ENCODE measurements at regions not wholly inside any gene's neighbourhood (a gene's known extent, or its start where the extent isn't known, plus 50 kb on each side); places are given as distances from the start of the nearest gene placed in this dataset.

GRCh38 chr20:3312940-3313682 is 74.1 kb upstream of the SLC4A11 start:
- DNase-seq: no peak
- Histone ChIP-seq H3K4me3 (ENCODE audit: low read length) (no peak overlapping the region), H3K9me3 (ENCODE audit: control insufficient read depth, low read depth, low read length) (no peaks in the 10 kb centered on the region), H3K27ac (ENCODE audit: low read length) (no peak overlapping the region), H3K27me3 (ENCODE audit: control insufficient read depth, insufficient read depth, low read length) (no peaks in the 10 kb centered on the region), H3K4me1 (ENCODE audit: control insufficient read depth, insufficient read depth, low read length) (no peaks in the 10 kb centered on the region), H3K36me3 (ENCODE audit: control insufficient read depth, insufficient read depth, low read length) (peaks cover 64% of the 10 kb centered on the region)
- no CpG with 5 or more reads among the region's 2 CpGs for WGBS (ENCODE audit: insufficient coverage, low lambda C conversion rate)

GRCh38 chr20:3311623-3312022 is 72.6 kb upstream of the SLC4A11 start:
- no CpG with 5 or more reads among the region's 2 CpGs for WGBS (ENCODE audit: insufficient coverage, low lambda C conversion rate)
- Histone ChIP-seq H3K36me3 (ENCODE audit: control insufficient read depth, insufficient read depth, low read length) (peaks cover 74% of the 10 kb centered on the region), H3K27ac (ENCODE audit: low read length) (no peak overlapping the region), H3K9me3 (ENCODE audit: control insufficient read depth, low read depth, low read length) (no peaks in the 10 kb centered on the region), H3K4me3 (ENCODE audit: low read length) (no peak overlapping the region), H3K4me1 (ENCODE audit: control insufficient read depth, insufficient read depth, low read length) (no peaks in the 10 kb centered on the region), H3K27me3 (ENCODE audit: control insufficient read depth, insufficient read depth, low read length) (no peaks in the 10 kb centered on the region)
- DNase-seq: no peak

GRCh38 chr20:3309226-3309625 is 70.2 kb upstream of the SLC4A11 start:
- peaks cover 73% of the 10 kb centered on the region for H3K36me3 ChIP-seq (ENCODE audit: control insufficient read depth, insufficient read depth, low read length)
- H3K9me3 ChIP-seq (ENCODE audit: control insufficient read depth, low read depth, low read length): no peaks in the 10 kb centered on the region
- H3K4me3 ChIP-seq (ENCODE audit: low read length): no peak overlapping the region
- DNase-seq: no peak
- H3K27ac ChIP-seq (ENCODE audit: low read length): no peak overlapping the region
- H3K27me3 ChIP-seq (ENCODE audit: control insufficient read depth, insufficient read depth, low read length): no peaks in the 10 kb centered on the region
- no CpG with 5 or more reads among the region's 1 CpG for WGBS (ENCODE audit: insufficient coverage, low lambda C conversion rate)
- H3K4me1 ChIP-seq (ENCODE audit: control insufficient read depth, insufficient read depth, low read length): no peaks in the 10 kb centered on the region

GRCh38 chr20:3307725-3308124 is 68.7 kb upstream of the SLC4A11 start:
- H3K27ac ChIP-seq (ENCODE audit: low read length): no peak overlapping the region
- WGBS (ENCODE audit: insufficient coverage, low lambda C conversion rate): no CpG with 5 or more reads among the region's 2 CpGs
- no peak for DNase-seq
- no peaks in the 10 kb centered on the region for H3K4me1 ChIP-seq (ENCODE audit: control insufficient read depth, insufficient read depth, low read length)
- no peaks in the 10 kb centered on the region for H3K27me3 ChIP-seq (ENCODE audit: control insufficient read depth, insufficient read depth, low read length)
- H3K4me3 ChIP-seq (ENCODE audit: low read length): no peak overlapping the region
- peaks cover 68% of the 10 kb centered on the region for H3K36me3 ChIP-seq (ENCODE audit: control insufficient read depth, insufficient read depth, low read length)
- H3K9me3 ChIP-seq (ENCODE audit: control insufficient read depth, low read depth, low read length): no peaks in the 10 kb centered on the region

GRCh38 chr20:3307078-3307477 is 68.1 kb upstream of the SLC4A11 start:
- no peak overlapping the region for H3K27ac ChIP-seq (ENCODE audit: low read length)
- no CpG with 5 or more reads among the region's 2 CpGs for WGBS (ENCODE audit: insufficient coverage, low lambda C conversion rate)
- peaks cover 62% of the 10 kb centered on the region for H3K36me3 ChIP-seq (ENCODE audit: control insufficient read depth, insufficient read depth, low read length)
- H3K9me3 ChIP-seq (ENCODE audit: control insufficient read depth, low read depth, low read length): no peaks in the 10 kb centered on the region
- H3K27me3 ChIP-seq (ENCODE audit: control insufficient read depth, insufficient read depth, low read length): no peaks in the 10 kb centered on the region
- H3K4me3 ChIP-seq (ENCODE audit: low read length): no peak overlapping the region
- no peak for DNase-seq
- H3K4me1 ChIP-seq (ENCODE audit: control insufficient read depth, insufficient read depth, low read length): no peaks in the 10 kb centered on the region

- no CpG with 5 or more reads among the region's 2 CpGs for WGBS (ENCODE audit: insufficient coverage, low lambda C conversion rate)
Observed at GRCh38 chr20:3306068-3306467, 67.1 kb upstream of the SLC4A11 start.

GRCh38 chr20:3304456-3304855 is 65.5 kb upstream of the SLC4A11 start:
- WGBS (ENCODE audit: insufficient coverage, low lambda C conversion rate): no CpG with 5 or more reads among the region's 4 CpGs
- H3K27me3 ChIP-seq (ENCODE audit: control insufficient read depth, insufficient read depth, low read length): no peaks in the 10 kb centered on the region
- no peak overlapping the region for H3K4me3 ChIP-seq (ENCODE audit: low read length)
- H3K4me1 ChIP-seq (ENCODE audit: control insufficient read depth, insufficient read depth, low read length): no peaks in the 10 kb centered on the region
- DNase-seq: no peak
- H3K27ac ChIP-seq (ENCODE audit: low read length): no peak overlapping the region
- peaks cover 57% of the 10 kb centered on the region for H3K36me3 ChIP-seq (ENCODE audit: control insufficient read depth, insufficient read depth, low read length)
- no peaks in the 10 kb centered on the region for H3K9me3 ChIP-seq (ENCODE audit: control insufficient read depth, low read depth, low read length)

More at GRCh38 chr20:3306068-3306467, 67.1 kb upstream of the SLC4A11 start:
- Histone ChIP-seq H3K9me3 (ENCODE audit: control insufficient read depth, low read depth, low read length) (no peaks in the 10 kb centered on the region), H3K27ac (ENCODE audit: low read length) (no peak overlapping the region), H3K27me3 (ENCODE audit: control insufficient read depth, insufficient read depth, low read length) (no peaks in the 10 kb centered on the region), H3K4me1 (ENCODE audit: control insufficient read depth, insufficient read depth, low read length) (no peaks in the 10 kb centered on the region), H3K36me3 (ENCODE audit: control insufficient read depth, insufficient read depth, low read length) (peaks cover 58% of the 10 kb centered on the region), H3K4me3 (ENCODE audit: low read length) (no peak overlapping the region)
- no peak for DNase-seq

GRCh38 chr20:3297079-3297378 is 58.0 kb upstream of the SLC4A11 start:
- H3K36me3 ChIP-seq (ENCODE audit: control insufficient read depth, insufficient read depth, low read length): peaks cover 54% of the 10 kb centered on the region
- H3K27me3 ChIP-seq (ENCODE audit: control insufficient read depth, insufficient read depth, low read length): no peaks in the 10 kb centered on the region
- no peak for DNase-seq
- H3K4me3 ChIP-seq (ENCODE audit: low read length): no peak overlapping the region
- no peak overlapping the region for H3K27ac ChIP-seq (ENCODE audit: low read length)
- no peaks in the 10 kb centered on the region for H3K4me1 ChIP-seq (ENCODE audit: control insufficient read depth, insufficient read depth, low read length)
- no peaks in the 10 kb centered on the region for H3K9me3 ChIP-seq (ENCODE audit: control insufficient read depth, low read depth, low read length)
- 100% methylated on average over 2 of the region's 3 CpGs for WGBS (ENCODE audit: insufficient coverage, low lambda C conversion rate)

- Histone ChIP-seq H3K27ac (ENCODE audit: low read length) (no peak overlapping the region), H3K36me3 (ENCODE audit: control insufficient read depth, insufficient read depth, low read length) (peaks cover 55% of the 10 kb centered on the region), H3K27me3 (ENCODE audit: control insufficient read depth, insufficient read depth, low read length) (no peaks in the 10 kb centered on the region), H3K4me1 (ENCODE audit: control insufficient read depth, insufficient read depth, low read length) (no peaks in the 10 kb centered on the region), H3K4me3 (ENCODE audit: low read length) (no peak overlapping the region), H3K9me3 (ENCODE audit: control insufficient read depth, low read depth, low read length) (no peaks in the 10 kb centered on the region)
- no peak for DNase-seq
- no CpG with 5 or more reads among the region's 12 CpGs for WGBS (ENCODE audit: insufficient coverage, low lambda C conversion rate)
Observed at GRCh38 chr20:3296261-3297078, 57.5 kb upstream of the SLC4A11 start.
